IMR-90 (cell line): ENCODE measurements at regions not wholly inside any gene's neighbourhood (a gene's known extent, or its start where the extent isn't known, plus 50 kb on each side); places are given as distances from the start of the nearest gene placed in this dataset.

Experiments
- BHLHE40 ChIP-seq: fragments of 150-350 bp; IDR thresholded peaks from 2 replicates; pipeline ENCODE4 v1.6.1; 2016; ENCODE audit warnings: mild to moderate bottlenecking, low read depth, low read length
- CTCF ChIP-seq: conservative IDR thresholded peaks from 2 replicates; pipeline ENCODE4 v1.5.1; 2012; ENCODE audit warnings: mild to moderate bottlenecking, low read depth, low read length, improper control_type of control experiment
- MXI1 ChIP-seq: IDR thresholded peaks from 2 replicates; pipeline ENCODE4 v1.6.1; 2012; ENCODE audit warnings: low read depth, mild to moderate bottlenecking, low read length, moderate library complexity, borderline replicate concordance
- NFE2L2 ChIP-seq: fragments of 150-350 bp; IDR thresholded peaks from 2 replicates; pipeline ENCODE4 v1.6.1; 2016; ENCODE audit warnings: low read depth, mild to moderate bottlenecking, low read length
- POLR2A ChIP-seq: IDR thresholded peaks from 2 replicates; pipeline ENCODE4 v1.6.1; 2012; ENCODE audit warnings: mild to moderate bottlenecking, low read depth, low read length
- RAD21 ChIP-seq: IDR thresholded peaks from 2 replicates; pipeline ENCODE4 v1.6.1; 2012; ENCODE audit warnings: low read length, improper control_type of control experiment
- RFX5 ChIP-seq: IDR thresholded peaks from 2 replicates; pipeline ENCODE4 v1.8.0; 2012; ENCODE audit warnings: low read depth, mild to moderate bottlenecking, low read length, moderate library complexity
- SMC3 ChIP-seq: fragments of 150-350 bp; IDR thresholded peaks from 2 replicates; pipeline ENCODE4 v1.6.1; 2016; ENCODE audit warnings: low read depth, mild to moderate bottlenecking, antibody characterized with exemption, low read length, moderate library complexity
- USF2 ChIP-seq: fragments of 150-350 bp; IDR thresholded peaks from 2 replicates; pipeline ENCODE4 v1.6.1; 2017; ENCODE audit warnings: mild to moderate bottlenecking, antibody characterized with exemption, low read length, low read depth
- TF ChIP-seq, protein P1 (sequence below): fragments of 150-350 bp; IDR thresholded peaks from 2 replicates; pipeline ENCODE4 v1.6.1; 2016; ENCODE audit warnings: low read depth, mild to moderate bottlenecking, low read length, moderate library complexity, borderline replicate concordance

GRCh38 chr2:212665948-212666347 is 127.3 kb upstream of the ERBB4 start:
- no peak for TF ChIP-seq POLR2A
- TF ChIP-seq CTCF, result no peak
- TF ChIP-seq MXI1, result no peak
- TF ChIP-seq RFX5, result no peak
- no peak for TF ChIP-seq SMC3
- TF ChIP-seq RAD21, result no peak
- TF ChIP-seq BHLHE40, result no peak
- TF ChIP-seq NFE2L2, result no peak
- TF ChIP-seq, protein P1, sequence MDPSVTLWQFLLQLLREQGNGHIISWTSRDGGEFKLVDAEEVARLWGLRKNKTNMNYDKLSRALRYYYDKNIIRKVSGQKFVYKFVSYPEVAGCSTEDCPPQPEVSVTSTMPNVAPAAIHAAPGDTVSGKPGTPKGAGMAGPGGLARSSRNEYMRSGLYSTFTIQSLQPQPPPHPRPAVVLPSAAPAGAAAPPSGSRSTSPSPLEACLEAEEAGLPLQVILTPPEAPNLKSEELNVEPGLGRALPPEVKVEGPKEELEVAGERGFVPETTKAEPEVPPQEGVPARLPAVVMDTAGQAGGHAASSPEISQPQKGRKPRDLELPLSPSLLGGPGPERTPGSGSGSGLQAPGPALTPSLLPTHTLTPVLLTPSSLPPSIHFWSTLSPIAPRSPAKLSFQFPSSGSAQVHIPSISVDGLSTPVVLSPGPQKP, result no peak
- no peak for TF ChIP-seq USF2
